ENCODE measurements at regions not wholly inside any gene's neighbourhood (a gene's known extent, or its start where the extent isn't known, plus 50 kb on each side); places are given as distances from the start of the nearest gene placed in this dataset.

DNA sequence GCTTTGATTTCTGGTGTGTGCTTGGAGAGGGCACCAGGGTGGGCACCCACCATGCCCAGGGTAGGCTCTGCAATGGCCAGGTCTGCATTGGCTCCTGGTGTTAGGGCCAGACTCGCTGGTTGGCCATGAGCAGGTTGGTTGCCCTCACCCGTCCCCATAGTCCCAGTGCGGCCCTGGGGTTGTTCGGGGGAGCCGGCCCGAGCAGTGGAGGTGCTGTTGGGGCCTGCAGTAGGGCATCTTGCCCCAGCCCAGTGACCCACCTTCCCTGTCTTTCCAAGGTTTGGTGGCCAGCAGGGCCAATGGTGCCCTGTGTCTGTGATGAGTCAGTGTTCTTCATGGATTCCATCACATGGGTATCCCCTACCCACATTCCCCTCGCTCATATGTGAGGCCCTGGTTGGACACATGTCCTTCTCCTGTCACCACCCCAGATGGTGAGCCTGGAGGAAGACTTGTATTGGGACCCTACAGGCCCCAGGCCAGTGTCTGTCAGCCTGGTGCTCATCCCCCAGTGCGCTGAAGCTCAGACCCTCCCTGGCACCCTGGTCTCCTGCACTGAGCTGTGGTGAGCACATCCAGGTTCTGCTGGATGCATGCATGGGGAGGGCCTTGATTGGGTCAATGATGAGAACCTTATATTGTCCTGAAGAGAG lies 190.1 kb downstream of the UBE3A start (continued):
- TF ChIP-seq, protein P1, sequence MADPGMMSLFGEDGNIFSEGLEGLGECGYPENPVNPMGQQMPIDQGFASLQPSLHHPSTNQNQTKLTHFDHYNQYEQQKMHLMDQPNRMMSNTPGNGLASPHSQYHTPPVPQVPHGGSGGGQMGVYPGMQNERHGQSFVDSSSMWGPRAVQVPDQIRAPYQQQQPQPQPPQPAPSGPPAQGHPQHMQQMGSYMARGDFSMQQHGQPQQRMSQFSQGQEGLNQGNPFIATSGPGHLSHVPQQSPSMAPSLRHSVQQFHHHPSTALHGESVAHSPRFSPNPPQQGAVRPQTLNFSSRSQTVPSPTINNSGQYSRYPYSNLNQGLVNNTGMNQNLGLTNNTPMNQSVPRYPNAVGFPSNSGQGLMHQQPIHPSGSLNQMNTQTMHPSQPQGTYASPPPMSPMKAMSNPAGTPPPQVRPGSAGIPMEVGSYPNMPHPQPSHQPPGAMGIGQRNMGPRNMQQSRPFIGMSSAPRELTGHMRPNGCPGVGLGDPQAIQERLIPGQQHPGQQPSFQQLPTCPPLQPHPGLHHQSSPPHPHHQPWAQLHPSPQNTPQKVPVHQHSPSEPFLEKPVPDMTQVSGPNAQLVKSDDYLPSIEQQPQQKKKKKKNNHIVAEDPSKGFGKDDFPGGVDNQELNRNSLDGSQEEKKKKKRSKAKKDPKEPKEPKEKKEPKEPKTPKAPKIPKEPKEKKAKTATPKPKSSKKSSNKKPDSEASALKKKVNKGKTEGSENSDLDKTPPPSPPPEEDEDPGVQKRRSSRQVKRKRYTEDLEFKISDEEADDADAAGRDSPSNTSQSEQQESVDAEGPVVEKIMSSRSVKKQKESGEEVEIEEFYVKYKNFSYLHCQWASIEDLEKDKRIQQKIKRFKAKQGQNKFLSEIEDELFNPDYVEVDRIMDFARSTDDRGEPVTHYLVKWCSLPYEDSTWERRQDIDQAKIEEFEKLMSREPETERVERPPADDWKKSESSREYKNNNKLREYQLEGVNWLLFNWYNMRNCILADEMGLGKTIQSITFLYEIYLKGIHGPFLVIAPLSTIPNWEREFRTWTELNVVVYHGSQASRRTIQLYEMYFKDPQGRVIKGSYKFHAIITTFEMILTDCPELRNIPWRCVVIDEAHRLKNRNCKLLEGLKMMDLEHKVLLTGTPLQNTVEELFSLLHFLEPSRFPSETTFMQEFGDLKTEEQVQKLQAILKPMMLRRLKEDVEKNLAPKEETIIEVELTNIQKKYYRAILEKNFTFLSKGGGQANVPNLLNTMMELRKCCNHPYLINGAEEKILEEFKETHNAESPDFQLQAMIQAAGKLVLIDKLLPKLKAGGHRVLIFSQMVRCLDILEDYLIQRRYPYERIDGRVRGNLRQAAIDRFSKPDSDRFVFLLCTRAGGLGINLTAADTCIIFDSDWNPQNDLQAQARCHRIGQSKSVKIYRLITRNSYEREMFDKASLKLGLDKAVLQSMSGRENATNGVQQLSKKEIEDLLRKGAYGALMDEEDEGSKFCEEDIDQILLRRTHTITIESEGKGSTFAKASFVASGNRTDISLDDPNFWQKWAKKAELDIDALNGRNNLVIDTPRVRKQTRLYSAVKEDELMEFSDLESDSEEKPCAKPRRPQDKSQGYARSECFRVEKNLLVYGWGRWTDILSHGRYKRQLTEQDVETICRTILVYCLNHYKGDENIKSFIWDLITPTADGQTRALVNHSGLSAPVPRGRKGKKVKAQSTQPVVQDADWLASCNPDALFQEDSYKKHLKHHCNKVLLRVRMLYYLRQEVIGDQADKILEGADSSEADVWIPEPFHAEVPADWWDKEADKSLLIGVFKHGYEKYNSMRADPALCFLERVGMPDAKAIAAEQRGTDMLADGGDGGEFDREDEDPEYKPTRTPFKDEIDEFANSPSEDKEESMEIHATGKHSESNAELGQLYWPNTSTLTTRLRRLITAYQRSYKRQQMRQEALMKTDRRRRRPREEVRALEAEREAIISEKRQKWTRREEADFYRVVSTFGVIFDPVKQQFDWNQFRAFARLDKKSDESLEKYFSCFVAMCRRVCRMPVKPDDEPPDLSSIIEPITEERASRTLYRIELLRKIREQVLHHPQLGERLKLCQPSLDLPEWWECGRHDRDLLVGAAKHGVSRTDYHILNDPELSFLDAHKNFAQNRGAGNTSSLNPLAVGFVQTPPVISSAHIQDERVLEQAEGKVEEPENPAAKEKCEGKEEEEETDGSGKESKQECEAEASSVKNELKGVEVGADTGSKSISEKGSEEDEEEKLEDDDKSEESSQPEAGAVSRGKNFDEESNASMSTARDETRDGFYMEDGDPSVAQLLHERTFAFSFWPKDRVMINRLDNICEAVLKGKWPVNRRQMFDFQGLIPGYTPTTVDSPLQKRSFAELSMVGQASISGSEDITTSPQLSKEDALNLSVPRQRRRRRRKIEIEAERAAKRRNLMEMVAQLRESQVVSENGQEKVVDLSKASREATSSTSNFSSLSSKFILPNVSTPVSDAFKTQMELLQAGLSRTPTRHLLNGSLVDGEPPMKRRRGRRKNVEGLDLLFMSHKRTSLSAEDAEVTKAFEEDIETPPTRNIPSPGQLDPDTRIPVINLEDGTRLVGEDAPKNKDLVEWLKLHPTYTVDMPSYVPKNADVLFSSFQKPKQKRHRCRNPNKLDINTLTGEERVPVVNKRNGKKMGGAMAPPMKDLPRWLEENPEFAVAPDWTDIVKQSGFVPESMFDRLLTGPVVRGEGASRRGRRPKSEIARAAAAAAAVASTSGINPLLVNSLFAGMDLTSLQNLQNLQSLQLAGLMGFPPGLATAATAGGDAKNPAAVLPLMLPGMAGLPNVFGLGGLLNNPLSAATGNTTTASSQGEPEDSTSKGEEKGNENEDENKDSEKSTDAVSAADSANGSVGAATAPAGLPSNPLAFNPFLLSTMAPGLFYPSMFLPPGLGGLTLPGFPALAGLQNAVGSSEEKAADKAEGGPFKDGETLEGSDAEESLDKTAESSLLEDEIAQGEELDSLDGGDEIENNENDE (IDR thresholded peaks at IDR 0.05; ENCODE audit: insufficient replicate concordance, low read length): no peak
- TF ChIP-seq JUND (IDR thresholded peaks at IDR 0.05; ENCODE audit: low read length): no peak
- no peak for TF ChIP-seq BCL11A (IDR thresholded peaks at IDR 0.05; ENCODE audit: low read depth in 2 of 2, low read length in 2 of 2)
- no peak for TF ChIP-seq TBP (IDR thresholded peaks at IDR 0.05; ENCODE audit: low read depth, low read length)
- no peak for TF ChIP-seq CBX8 (IDR thresholded peaks at IDR 0.05; ENCODE audit: borderline replicate concordance, low read depth, low read length)
- no peak for TF ChIP-seq TCF12 (IDR thresholded peaks at IDR 0.05; ENCODE audit: low read depth, low read length)
